GM23248 (cell line): ENCODE measurements at regions not wholly inside any gene's neighbourhood (a gene's known extent, or its start where the extent isn't known, plus 50 kb on each side); places are given as distances from the start of the nearest gene placed in this dataset.

Experiments used
- EZH2 ChIP-seq: fragments of 200-600 bp; sonication (generic); IDR thresholded peaks from 2 replicates; pipeline ENCODE4 v1.6.1; 2018; ENCODE audit warnings: antibody characterized with exemption, mild to moderate bottlenecking; ENCODE audit not compliant: insufficient read depth, poor library complexity, severe bottlenecking
- EZH2phosphoT487 ChIP-seq: fragments of 200-600 bp; sonication (generic); IDR thresholded peaks from 2 replicates; pipeline ENCODE4 v1.6.1; 2018; ENCODE audit warnings: antibody characterized with exemption, moderate library complexity, mild to moderate bottlenecking, low read depth; ENCODE audit not compliant: insufficient read depth

DNA sequence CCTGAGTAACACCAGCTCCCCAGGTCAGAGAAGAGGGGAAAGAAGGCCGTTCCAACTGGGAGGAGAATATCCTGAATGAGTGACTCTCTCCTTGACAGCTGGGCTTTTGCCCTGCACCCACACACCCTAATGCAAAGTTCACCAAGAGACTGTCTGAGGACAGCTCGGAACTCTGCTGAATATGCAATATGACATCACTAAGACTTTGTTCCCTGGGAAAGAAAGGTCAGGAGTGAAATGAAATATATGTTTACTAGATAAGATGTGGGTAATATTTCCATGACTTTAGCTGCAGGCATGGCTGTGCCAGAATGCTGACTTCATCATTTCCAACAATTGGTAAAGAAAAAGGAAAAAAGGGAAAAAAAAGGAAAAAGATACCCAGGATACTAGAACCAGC is 488.2 kb upstream of the RAB6C start:
- TF ChIP-seq EZH2 (no peak), EZH2phosphoT487 (no peak)
